Nucleus accumbens (tissue), 56 donors: ENCODE measurements at regions not wholly inside any gene's neighbourhood (a gene's known extent, or its start where the extent isn't known, plus 50 kb on each side); places are given as distances from the start of the nearest gene placed in this dataset.
A peak's percentile ranks its signal among the peaks of the same experiment; 100 is the strongest.

ENCODE experiments used
- DNase-seq, 56 donors: peaks; one replicate each; lab custom pipeline; 2025; lab: John Stamatoyannopoulos, UW

DNA sequence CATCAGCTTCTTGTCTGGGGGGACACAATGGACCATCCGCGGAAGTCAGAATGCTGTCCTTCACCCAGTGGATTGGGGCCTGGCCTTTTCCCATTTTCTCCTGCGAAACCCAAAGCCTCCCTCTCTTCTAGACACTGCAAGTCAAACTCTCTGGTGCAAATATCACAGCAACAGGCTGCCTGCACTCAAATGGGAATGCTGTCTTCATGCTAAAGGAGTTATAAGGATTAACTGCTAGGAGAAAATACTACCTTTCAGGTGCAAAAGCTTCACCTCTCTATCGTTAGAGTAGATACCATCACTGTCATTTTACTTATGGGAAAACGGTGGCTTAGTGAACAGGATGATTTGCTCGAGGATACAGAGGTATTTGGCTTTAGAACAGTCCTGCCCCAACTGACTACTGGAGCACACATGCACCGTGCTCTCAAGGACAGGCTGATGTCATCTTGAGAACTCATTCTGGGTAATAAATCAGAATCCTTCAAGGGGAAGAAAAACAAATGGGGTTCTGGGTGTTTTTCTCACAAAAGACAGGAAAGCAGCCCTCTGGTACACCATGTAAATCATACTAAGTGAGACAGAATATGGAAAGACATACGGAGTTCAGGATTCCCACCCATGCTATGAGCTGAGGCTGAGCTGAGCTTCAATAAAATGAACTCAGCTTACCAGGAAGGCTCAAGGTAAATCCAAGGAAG, 100.9 kb downstream of the SAMD9 start:
- DNase-seq, result no peak

DNA sequence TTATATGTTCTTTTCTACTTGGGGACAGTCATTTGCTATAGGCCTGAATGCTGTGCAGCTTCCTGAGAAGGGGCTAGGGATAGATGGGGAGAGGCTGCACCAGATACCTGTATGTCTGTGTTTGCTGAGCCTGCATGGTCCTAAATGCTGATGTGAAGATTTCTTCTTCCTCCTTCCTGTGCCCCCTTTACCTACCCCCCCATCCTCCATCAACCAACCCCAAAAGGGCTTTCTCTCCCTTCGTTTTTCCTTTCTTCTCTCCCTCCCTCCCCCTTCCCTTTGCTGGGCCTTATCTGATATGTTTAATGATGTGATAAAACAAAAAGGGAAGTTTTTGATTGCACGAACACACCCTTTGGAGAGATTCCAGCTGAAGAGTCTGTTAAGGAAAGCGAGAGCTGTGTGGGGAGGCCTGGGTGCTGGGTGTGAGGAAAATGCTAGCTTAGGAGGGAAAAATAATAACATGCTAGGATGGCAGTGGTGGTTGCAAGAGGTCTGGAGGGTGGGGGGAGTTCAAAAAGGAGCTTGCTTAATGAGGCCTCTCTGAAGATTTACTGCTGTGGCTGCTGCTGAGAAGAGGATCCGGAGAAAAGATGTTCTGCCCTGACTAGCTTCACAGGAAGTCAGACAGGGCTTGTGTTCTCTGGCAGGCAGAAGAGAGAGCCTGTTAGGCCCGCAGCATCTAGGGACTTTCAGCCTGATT, 101.8 kb downstream of the SAMD9 start:
- no peak for DNase-seq

DNA sequence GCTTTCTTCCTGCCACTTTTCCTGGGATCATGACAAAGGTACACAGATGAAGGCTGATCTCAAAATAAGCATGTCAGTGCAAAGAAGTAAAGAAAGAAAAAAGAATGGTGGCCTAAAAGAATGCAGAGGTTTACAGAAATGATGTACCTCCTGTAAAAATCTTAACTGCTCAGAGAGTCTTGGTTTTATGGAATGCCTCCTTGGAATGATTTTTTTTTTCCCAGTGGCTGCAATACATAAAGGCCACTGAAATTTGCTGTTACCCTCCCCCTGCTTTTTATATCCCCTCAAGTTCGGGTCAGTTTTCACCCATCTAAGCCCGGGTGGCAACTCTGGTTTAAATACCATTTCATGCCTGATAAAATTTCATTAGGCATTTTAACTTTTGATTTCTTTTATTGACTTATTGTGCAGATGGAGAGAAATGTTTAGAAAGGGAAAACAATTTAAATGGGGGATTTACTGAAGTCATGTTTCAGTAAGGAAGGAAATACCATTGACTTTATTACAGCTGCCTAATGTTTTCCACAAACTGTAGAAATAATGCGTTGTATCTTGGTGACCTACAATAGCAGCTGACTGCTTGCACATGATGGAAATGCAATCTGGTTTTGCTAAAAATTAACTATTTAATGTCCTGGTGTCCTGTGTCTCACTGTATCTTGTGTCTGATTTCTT, 102.5 kb downstream of the SAMD9 start:
- DNase-seq, result no peak

DNA sequence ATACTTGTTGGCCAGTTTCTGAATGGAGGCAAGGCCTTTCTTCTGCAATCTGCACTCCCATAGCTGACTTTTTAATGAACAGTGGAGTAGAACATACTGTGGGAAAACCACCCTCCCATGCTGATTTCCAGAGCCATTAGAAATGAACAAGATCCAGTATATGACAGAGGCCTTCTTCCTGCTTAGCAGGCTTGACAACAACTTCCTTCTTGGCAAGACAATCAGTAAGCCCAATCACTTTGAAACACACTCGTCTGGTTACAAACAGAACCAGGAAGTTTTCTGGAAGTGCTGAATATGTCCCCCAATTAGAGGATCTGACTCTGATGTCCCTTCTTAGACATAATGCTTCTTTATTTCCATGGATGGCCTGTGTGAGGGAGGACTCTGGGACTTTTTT, 103.4 kb downstream of the SAMD9 start:
- no peak for DNase-seq

DNA sequence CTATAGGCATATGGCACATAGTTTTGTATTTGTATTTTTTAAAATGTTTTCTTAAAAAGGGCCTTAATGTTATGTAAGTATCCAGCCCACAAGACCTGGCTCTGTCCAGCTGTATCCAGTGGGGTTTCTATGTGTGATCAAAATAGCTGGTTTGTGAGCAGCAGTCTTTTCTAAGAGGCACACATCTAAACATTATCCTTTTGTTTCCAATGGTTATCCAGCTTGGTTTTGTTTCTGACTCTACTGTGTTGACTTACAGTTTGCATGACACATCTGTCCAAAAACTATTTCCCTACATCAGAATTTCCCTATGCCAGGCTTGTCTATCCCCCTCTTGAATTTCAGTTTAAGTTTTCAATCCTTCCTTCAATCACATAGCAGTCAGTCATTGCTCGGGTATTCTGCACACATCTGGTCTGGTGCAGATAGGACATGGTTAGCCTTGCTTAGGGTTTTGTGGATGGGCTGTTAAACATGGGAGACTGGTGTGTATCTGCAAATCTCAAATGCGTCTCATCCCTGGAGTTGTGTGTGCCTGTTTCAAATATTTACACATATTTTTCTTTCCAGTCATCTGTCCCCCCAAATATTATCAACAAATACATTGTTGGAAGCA, 104.2 kb downstream of the SAMD9 start:
- no peak for DNase-seq

DNA sequence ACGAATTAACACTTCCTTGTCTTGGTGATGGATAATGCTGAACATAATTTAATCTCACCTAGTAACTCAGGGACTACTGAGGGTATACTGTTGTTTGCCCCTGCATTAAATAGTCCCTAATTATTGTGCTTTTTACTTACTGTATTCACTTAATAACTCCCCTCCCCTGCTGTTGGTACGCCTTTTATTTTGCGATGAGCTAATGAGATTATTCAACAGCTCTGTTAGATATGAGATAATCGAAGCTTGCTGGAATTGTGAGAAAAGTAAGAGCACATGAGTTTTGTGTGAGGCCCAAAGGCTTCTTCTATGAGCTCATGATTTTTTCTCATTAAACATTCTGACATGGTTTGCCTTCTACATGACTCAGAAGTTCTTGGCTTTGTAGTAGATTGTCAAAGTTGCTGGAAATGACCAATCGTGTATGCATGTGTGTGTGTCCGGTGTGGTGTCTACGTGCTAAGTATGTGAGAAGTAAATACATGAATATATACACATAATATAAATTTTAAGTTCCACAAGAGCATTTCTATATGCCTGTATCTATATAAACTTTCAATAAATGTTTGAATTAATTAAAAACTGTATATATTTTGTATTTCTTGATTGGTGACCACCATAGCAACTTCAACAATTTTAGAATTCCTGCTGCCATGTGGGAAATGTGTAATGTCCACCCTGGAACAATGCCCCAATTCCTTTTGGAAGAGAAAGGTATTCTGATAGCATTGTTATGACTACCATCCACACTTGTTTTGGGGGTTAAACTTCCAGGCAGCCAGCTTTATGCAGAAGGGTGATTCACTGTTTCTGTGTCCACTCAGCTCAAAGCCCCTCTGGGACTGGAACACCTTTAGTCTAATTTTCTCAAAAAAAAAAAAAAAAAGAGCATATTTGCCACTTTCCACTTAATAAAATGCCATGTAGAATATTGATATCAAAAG, 106.2 kb downstream of the SAMD9 start:
- DNase-seq, result no peak

DNA sequence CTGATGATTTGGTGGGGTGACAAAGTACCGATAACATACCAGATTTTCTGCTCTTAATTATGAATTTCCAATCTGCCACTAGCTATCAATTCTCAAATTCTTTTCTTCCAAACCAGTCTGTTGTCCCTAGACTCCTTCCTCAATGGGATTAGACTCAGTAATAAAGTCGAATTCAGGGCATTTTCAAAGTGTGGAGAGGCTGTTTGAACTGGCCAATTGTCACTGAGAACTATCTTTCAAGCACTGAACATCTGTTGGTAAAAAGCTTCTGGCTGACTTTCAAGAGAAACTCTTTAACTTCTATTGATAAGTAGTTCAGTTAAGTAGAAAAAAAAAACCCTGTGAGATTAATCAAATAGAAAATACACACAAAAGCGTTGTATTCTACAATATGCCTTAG, 108.9 kb downstream of the SAMD9 start:
- DNase-seq, result no peak

DNA sequence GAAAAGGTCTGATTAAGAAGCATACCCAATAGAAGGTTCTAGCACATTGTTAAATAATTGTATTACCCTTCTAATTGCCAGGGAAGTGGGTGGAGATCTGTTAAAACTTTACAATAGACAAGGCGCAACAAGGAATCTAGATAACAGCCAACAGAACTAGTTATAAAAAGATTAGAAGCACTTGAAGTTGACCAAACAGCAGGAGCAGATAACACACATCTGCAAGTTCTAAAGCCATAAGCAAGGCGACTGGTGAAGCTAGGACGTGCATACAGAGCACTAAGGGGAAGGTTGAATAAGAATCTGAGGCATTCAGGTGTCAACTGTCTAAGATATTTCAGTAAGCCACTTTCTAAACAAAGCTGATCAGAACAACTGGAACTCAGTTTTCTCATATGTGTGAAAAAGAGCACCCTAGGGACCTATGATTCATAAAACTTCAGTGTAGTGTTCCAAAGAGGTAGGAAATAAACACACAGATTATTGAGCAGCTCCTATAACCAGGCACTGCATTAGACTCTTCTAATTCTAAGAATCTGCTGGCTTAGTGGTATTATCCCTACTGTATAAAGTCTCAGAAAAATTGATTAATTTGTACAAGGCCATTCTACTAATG, 111.2 kb downstream of the SAMD9 start:
- DNase-seq, result no peak

DNA sequence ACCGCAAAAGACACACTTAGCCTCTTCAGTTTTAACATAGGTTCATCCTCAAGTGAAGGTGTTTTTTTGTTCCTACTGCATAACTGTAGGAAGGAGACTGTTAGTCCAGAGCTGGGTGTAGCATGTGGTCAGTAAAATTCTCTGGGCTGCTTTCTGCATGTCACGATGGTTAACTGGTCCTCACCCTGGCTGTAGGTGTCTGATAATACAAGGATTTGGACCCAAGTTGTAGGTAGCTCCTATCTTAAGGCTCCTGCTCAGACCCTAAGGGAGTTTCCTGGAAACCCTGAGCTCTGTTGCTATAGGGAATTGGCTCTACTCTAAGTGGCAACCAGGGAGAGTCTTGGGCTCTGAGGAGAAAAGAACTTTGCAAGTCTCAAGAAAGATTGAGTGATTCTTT, 112.9 kb downstream of the SAMD9 start:
- no peak for DNase-seq

DNA sequence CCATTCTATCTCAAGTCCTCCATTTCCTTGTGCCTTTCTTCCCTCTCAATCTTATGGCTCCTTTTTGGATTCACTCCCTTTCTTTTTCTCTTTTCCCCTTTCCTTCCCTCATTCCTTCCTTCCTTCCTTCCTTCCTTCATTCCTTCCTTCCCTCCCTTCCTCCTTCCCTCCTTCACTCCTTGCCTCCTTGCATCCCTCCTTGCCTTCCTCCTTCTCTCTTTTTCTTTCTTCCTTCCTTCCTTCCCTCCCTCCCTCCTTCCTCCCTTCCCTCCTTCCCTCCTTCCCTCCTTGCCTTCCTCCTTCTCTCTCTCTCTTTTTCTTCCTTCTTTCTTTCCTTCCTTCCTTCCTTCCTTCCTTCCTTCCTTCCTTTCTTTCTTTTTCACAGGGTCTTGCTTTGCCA, 120.1 kb downstream of the SAMD9 start:
- no peak for DNase-seq

DNA sequence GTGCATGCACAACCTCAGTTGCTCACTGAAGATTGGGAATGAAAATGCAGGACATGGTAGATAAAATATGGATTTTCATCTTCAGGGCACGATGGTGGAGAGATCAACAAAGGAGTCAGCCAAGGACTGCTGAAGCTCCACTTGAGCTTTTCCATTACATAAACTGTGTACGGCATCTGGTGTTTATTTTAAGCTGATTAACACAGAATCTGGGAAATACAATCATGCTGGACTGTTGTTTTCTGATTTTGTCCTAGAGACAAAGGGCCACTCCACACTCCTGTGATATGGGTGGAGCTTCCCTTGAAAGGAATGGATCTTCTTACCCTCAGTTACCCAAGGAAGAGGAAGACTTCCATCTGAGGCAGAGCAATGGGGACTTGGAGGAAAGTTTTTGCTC, 120.6 kb downstream of the SAMD9 start:
- DNase-seq, result no peak

DNA sequence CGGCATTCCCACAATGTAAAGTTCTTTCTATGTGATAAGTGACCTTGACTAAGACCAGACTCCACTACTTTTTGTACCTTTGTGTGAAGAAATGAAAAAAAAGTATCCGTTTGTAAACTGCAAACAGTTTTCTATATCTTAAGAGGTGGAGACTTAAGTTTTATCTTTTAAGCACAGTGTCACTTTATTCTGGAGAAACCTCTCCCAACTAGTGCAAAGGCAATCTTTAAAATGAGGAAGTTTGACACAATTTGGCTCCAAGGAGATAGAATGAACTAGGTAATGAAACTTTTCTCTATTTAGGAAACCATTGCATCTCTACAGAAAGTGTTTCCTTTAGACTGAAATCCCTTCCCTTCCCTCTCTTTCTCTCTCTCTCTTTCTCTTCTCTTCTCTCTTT, 122.9 kb downstream of the SAMD9 start:
- DNase-seq, result no peak

DNA sequence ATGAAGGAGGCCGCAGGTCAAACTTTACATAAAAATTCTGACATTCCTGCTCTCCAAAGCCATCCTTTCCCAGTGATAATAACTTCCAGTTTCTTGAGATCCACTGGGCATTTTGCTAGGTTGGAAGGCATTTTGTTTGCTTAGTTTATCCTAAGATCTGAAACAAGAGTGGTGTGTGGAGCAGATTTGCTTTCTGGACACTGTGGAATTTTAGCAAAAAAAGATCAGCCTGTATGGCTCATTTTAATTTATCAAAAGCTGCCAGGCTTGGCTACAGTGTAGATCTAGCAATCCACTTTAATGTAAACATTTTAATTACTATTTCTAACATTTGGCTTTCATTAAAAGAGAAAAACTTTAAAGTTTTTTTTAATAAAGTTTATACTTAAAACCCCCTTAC, 124.8 kb downstream of the SAMD9 start:
- no peak for DNase-seq

DNA sequence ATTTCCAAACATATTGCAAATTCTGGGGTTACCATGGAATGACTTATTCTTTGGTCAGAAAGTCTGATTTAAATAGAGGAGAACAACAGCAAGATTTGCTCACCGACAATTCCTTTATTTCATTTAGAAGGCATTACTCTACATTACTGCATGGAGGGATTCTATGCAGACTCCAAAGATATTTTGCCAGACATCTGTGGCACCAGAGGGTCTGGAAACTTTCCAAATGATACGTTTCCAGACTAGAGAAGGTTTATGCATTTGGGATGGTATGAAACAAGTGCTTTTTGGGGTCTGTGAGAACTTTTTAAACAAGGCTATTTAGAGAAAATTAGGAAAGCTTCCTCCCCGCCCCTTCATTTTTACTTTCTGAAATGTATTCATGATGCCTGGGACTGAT, 125.3 kb downstream of the SAMD9 start:
- DNase-seq, result no peak

DNA sequence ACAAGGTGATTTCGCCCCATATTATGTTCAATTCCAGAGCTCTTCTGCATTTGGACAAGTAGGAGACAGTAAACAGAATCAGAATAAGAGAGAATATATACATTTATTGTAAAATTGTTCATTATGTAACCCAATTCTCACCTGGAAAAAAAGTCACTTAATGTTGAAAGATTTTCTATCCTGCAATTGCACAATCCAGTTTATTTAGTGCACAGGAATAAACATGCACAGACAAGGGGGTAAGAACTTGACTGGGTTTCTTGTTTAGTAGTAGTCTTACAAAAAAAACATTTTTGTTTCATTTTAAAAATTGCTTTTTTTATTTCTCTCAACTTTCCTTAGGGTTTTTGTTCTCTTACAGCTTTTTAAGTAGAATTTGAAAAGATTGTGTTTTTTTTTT, 126.6 kb downstream of the SAMD9 start:
- no peak for DNase-seq

DNA sequence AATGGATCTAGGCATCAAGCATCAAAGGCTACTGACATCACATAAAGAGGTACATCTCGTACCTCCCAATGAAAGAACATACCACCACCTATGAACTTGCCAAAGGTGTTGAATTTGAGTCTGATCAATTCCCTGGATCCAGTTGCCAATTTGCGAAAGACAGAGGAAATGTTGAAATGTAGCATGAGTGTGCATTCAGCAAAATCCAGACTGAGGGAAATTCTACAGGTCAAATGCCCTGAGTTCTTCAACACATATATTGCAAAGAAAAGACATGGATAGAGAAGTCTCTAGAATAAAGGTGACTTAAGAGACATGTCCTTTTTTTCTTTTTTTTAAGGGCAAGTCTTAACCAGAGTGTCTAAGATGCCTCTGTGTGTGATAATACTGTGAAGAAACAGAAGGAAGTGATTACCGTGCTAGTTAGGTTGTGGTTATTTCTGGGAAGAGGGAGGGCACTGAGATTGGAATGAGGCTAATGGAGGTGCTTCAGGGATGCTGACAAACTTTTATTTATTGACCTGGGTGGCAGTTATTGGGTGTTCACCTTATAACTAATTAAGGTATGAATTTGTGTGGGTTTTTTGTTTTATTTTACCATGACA, 128.7 kb downstream of the SAMD9 start:
- no peak for DNase-seq

DNA sequence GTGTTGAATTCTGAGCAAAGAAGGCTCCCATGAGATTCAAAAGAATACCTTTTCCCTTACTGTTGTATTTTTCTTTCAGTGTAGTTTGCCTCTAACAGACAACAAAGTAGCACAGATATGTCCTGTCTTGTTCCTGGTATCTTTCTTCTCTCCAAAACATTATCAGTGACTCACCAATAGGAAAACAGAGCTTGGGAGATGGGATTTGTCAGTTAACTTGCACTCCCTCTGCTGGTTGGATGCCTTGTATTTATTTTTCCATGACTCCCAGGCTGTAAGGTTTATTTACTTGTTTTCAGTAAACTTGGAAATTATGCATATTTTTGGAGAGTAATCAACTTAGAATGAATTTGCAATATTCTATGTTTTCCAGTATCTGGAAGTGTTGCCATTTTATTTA, 129.7 kb downstream of the SAMD9 start:
- DNase-seq, result peak in 2 of 56 donors; percentile 0 to 3

DNA sequence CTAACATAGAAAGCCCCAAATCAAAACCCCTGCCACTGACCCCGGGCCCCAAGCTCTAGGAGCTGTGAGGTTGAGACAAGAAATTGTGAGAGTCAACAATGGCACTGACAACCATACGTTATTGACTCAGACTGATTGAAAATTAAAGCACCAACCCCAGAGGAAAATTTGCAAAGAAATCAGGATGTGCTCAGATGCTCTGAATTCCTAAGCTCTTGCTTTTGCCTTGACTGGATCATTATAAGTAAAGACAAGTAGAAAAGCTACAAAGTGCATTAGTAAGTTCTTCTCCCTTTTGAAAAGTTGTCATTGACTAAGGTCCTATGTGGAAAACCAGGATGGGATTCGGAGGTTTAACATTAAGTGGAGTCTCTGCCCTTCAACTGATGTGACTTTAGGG, 130.2 kb downstream of the SAMD9 start:
- no peak for DNase-seq

DNA sequence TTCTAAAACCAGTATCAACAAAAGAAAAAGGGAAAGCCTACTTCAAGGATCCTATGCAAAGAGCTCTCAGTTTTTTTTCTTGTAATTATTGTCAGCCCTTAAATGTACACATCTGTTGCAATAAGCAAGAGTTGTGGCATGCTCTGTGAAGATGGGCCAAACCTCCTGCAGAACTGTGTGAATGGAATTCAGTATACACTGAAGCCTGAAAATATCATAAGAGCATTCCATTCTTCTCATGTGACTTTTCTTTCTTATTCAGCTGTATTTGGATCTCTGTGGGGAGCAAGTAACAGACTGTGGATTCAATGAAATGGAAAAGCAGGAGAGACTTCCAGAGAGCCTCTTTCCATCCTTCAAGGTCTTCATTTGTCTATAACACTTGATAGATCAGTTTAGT, 130.7 kb downstream of the SAMD9 start:
- DNase-seq, result no peak

DNA sequence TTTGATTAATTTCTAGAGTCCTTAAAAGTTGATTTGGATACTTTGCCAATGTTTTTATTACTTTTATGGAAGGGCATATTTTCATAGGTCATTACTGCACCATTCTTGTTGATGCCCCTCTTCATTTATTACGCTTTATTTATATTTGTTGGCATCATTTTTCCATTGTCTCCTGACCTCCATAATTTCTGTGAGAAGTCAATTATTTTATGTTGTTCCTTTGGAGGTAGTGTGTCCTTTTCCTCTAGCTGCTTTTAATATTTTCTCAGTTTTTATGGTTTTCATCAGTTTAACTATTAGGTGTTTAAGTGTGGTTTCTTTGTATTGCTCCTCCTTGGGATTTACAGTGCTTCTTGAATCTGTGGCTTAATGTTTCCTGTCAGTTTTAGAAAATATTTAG, 134.9 kb downstream of the SAMD9 start:
- no peak for DNase-seq
